Fibroblast of lung (primary cell): ENCODE measurements at regions not wholly inside any gene's neighbourhood (a gene's known extent, or its start where the extent isn't known, plus 50 kb on each side); places are given as distances from the start of the nearest gene placed in this dataset.

Experiments
- DNase-seq, 2 donors: peaks; one replicate each; pipeline versions ENCODE4 v3.0.0 to v3.0.0-alpha.2; 2010; ENCODE audit warnings: low read depth in 2 of 2
- H2AFZ ChIP-seq: 2 replicates; pipeline ENCODE4 v1.5.1; 2012; ENCODE audit warnings: low read length, control low read depth, inconsistent platforms
- H3K27ac ChIP-seq: 2 replicates; pipeline ENCODE4 v1.5.1; 2011; ENCODE audit warnings: low read length, control low read depth; ENCODE audit not compliant: insufficient read depth
- H3K27me3 ChIP-seq: 2 replicates; pipeline ENCODE4 v1.5.1; 2011; ENCODE audit warnings: mild to moderate bottlenecking, low read length; ENCODE audit not compliant: control insufficient read depth, insufficient read depth
- H3K36me3 ChIP-seq: 2 replicates; pipeline ENCODE4 v1.5.1; 2011; ENCODE audit warnings: low read length; ENCODE audit not compliant: control insufficient read depth, insufficient read depth
- H3K4me1 ChIP-seq: 2 replicates; pipeline ENCODE4 v1.5.1; 2011; ENCODE audit warnings: low read length; ENCODE audit not compliant: control insufficient read depth, insufficient read depth; ENCODE audit errors: extremely low read depth
- H3K4me2 ChIP-seq: 2 replicates; pipeline ENCODE4 v1.5.1; 2011; ENCODE audit warnings: low read length, control low read depth; ENCODE audit not compliant: insufficient read depth; ENCODE audit errors: extremely low read depth
- H3K4me3 ChIP-seq, 4 experiments: fragments of 200-600 bp in 1 of 4; sonication (generic) in 1 of 4; replicated peaks in 1 of 4; 2 replicates each; pipeline ENCODE4 v1.5.1; 2011 to 2016; ENCODE audit warnings: low read length in 4 of 4, low read depth in 3 of 4, mild to moderate bottlenecking in 3 of 4, control low read depth in 2 of 4, inconsistent platforms in 1 of 4, mixed read lengths in 1 of 4; ENCODE audit not compliant: insufficient read depth in 1 of 4; ENCODE audit errors: control extremely low read depth in 1 of 4
- H3K79me2 ChIP-seq: 2 replicates; pipeline ENCODE4 v1.5.1; 2012; ENCODE audit warnings: mild to moderate bottlenecking, low read length, inconsistent platforms; ENCODE audit not compliant: control insufficient read depth, insufficient read depth
- H3K9ac ChIP-seq: 2 replicates; pipeline ENCODE4 v1.5.1; 2011; ENCODE audit warnings: mild to moderate bottlenecking, low read length, control low read depth; ENCODE audit not compliant: insufficient read depth
- H3K9me3 ChIP-seq: 2 replicates; pipeline ENCODE4 v1.5.1; 2012; ENCODE audit warnings: low read depth, low read length; ENCODE audit not compliant: control insufficient read depth, insufficient read depth
- H4K20me1 ChIP-seq: 2 replicates; pipeline ENCODE4 v1.5.1; 2011; ENCODE audit warnings: low read length; ENCODE audit not compliant: control insufficient read depth, insufficient read depth; ENCODE audit errors: extremely low read depth
- CTCF ChIP-seq, 2 donors: IDR thresholded peaks in 1 of 2; conservative IDR thresholded peaks in 1 of 2; 1 replicate in 1 of 2; 2 replicates in 1 of 2; pipeline ENCODE4 v1.5.1; 2011 to 2012; ENCODE audit warnings: low read length in 2 of 2, control low read depth in 1 of 2, inconsistent platforms in 1 of 2, low read depth in 1 of 2, mild to moderate bottlenecking in 1 of 2
- EZH2 ChIP-seq: IDR thresholded peaks from 2 replicates; pipeline ENCODE4 v1.5.1; 2012; ENCODE audit warnings: low read length, control low read depth, mild to moderate bottlenecking; ENCODE audit errors: missing control alignments

DNA sequence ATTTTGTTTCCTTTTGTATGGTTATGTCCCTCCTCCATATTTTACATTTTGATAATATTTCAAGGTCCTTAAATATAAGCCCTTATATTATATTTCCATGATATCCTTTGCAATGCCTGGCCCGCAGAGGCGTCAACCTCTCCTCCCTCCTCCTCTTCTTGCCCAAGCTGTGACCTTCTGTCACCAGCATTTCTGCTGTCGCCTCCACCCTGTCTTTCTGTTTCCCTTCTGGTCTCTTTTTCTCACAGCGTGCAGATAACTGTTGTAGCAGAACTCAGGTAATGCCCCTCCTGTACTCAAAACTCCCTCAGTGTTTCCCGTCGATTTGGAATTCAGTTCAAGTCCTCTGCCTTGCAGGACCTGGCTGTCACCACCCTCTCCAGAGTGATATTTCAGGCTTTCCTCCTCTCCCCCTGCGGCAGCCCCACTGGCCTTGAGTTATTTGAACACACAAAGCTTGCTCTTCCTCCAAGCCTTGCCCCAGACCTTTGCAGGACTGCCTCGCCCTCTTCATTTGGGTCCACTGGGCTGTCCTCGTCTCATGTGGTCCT is 709.3 kb downstream of the DCDC2C start:
- H2AFZ ChIP-seq, result no peak overlapping the region
- H3K9me3 ChIP-seq, result no peaks in the 10 kb centered on the region
- H3K4me2 ChIP-seq, result no peak overlapping the region
- no peaks in the 10 kb centered on the region for H3K4me1 ChIP-seq
- no peak for DNase-seq
- no peak overlapping the region for H3K27ac ChIP-seq
- no peaks in the 10 kb centered on the region for H3K79me2 ChIP-seq
- H3K4me3 ChIP-seq, result no peak overlapping the region
- H3K27me3 ChIP-seq, result no peaks in the 10 kb centered on the region
- no peak for TF ChIP-seq EZH2
- no peak for TF ChIP-seq CTCF (conservative IDR thresholded peaks at IDR 0.05 in 1 of 2, IDR thresholded peaks at IDR 0.05 in 1 of 2; ENCODE audit: low read depth in 1 of 2, low read length in 2 of 2)
- no peak overlapping the region for H3K9ac ChIP-seq
- no peaks in the 10 kb centered on the region for H4K20me1 ChIP-seq
- no peaks in the 10 kb centered on the region for H3K36me3 ChIP-seq

DNA sequence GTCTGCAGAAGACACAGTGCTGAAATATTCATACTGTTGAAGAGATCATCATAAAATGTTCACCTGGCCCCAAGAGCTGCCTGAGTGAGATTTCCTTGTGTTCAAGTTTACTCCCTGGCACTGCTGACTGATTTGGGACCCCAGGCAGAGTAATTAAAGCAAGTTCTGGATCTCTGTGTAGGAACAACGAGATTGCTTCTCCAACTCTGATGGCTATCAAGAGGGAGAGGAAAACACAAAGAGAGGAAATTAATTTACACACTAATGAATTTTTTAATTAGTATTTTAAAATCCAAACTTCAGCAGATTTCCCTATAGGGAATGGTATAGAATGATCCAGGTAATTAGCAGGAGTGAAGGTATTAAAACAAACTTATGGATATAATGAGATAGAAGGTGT is 711.8 kb downstream of the DCDC2C start:
- Histone ChIP-seq H3K4me3 (no peak overlapping the region), H3K27me3 (no peaks in the 10 kb centered on the region), H3K9ac (no peak overlapping the region), H4K20me1 (no peaks in the 10 kb centered on the region), H3K4me1 (no peaks in the 10 kb centered on the region), H3K4me2 (no peak overlapping the region), H3K27ac (no peak overlapping the region), H3K9me3 (no peaks in the 10 kb centered on the region), H3K79me2 (no peaks in the 10 kb centered on the region), H2AFZ (no peak overlapping the region), H3K36me3 (no peaks in the 10 kb centered on the region)
- DNase-seq, result no peak
- TF ChIP-seq EZH2 (no peak), CTCF (conservative IDR thresholded peaks at IDR 0.05 in 1 of 2, IDR thresholded peaks at IDR 0.05 in 1 of 2; ENCODE audit: low read depth in 1 of 2, low read length in 2 of 2) (no peak)

DNA sequence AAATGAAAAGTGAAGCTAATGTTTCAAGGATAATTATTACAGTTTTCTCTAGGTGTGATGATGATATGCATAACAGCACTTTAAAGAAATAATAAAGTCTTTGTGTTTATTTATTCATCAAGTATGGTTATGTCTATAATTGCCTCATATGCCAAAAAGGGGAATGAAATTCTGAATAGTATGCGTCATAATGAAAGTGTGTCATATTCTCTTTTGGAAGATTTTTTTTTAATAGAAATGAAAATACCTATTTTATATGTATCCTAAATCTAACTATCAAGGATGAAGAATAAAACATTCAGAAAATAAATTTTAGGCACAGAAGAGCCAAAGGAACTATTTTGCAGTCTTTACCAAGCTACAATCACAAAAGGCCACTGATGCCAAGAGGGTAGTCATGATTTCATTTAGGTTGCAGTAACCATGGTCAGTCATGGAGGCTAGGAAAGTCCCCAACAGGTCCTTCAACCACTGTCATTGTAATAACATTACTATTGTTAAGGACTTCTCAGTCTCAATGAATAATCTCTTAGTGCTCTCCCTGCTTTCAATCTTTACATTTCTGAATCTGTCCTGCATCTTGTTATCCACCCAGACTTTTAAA is 712.5 kb downstream of the DCDC2C start:
- H3K9me3 ChIP-seq, result no peaks in the 10 kb centered on the region
- H3K4me2 ChIP-seq, result no peak overlapping the region
- no peaks in the 10 kb centered on the region for H3K27me3 ChIP-seq
- H3K27ac ChIP-seq, result no peak overlapping the region
- H3K36me3 ChIP-seq, result no peaks in the 10 kb centered on the region
- H4K20me1 ChIP-seq, result no peaks in the 10 kb centered on the region
- H2AFZ ChIP-seq, result no peak overlapping the region
- no peaks in the 10 kb centered on the region for H3K4me1 ChIP-seq
- no peak for DNase-seq
- TF ChIP-seq CTCF (conservative IDR thresholded peaks at IDR 0.05 in 1 of 2, IDR thresholded peaks at IDR 0.05 in 1 of 2; ENCODE audit: low read depth in 1 of 2, low read length in 2 of 2), result no peak
- no peaks in the 10 kb centered on the region for H3K79me2 ChIP-seq
- H3K9ac ChIP-seq, result no peak overlapping the region
- H3K4me3 ChIP-seq, result no peak overlapping the region
